Activated CD4-positive, alpha-beta T cell treated with anti-CD3 and anti-CD28 coated beads, Interleukin-2, Interleukin-6, amounts not matched to agents 100 ng/mL and 50 ng/mL, durations not matched to agents 16 hours and 8 hours (primary cell): ENCODE measurements at regions not wholly inside any gene's neighbourhood (a gene's known extent, or its start where the extent isn't known, plus 50 kb on each side); places are given as distances from the start of the nearest gene placed in this dataset.
"Not testable (repeated sequence)": the region's sequence is repeated elsewhere in the genome, so short reads cannot be mapped to it uniquely, and the experiment has no call there.

Experiments
- DNase-seq: peaks from one replicate; pipeline ENCODE4 v3.0.0-alpha.2; 2020

- DNase-seq = no peak
These were observed 51.2 kb upstream of the RDX start for GRCh38 chr11:110347660-110348059.

- DNase-seq = peak; percentile 93
These were observed 53.0 kb upstream of the RDX start for GRCh38 chr11:110349138-110349996.

- not testable (repeated sequence) for DNase-seq
These were observed 53.6 kb upstream of the RDX start for GRCh38 chr11:110349997-110350383.

DNA sequence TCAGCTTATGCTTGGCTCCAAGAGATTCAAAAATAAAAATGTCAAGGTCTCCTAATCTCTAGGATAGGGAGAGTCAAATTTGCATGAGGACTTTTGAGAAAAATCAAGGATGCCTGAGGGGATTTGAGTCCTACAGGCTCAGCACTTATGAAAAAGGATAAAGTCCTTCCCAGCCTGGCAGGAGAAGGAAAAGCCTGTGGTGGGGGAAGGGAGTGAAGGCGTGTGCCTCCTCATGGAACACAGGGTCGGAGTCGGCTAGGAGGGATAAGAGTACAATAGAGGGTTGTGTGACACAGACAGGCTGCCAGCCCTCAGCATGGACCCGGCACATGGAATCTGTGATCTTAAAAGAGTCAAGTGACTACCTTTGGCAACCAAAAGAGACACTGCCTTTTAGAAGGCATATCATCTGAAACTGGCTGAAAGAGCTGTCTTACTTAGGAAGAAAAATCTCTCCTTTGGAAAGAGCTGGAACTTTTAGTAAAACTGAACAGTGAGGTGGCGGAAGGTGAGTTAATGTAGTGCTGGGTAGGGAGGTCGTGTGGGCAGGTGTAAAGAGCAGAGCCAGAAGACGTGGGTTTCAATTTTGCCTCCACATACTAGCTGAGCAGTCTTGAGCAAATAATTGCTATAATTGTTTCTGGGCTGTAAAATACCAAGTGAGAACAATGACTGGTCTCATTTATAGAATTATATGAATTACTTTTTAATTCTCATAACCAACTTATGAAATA, 58.8 kb upstream of the RDX start:
- DNase-seq = no peak

- peak; percentile 60 for DNase-seq
These were observed 60.6 kb upstream of the RDX start for GRCh38 chr11:110356762-110357671.

DNA sequence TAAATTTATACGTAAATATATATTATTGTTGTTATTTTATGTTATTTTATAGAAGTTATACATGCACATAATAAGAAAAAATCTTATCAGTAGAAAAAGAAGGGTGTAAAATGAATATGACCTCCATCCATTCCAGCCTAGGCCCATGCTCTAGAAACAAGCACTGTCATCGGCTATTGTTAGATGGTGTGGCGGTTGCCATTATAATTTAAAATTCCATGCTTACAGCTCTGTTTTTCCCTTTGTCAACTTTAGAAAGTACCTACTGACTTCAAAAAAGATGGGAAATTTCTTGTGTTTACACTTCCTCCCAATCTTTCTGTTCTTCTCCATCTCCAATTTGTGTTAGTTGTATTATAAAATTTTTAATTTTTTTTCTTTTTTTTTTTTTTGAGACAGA, 61.9 kb upstream of the RDX start:
- no peak for DNase-seq

- not testable (repeated sequence) for DNase-seq
These were observed 64.5 kb upstream of the RDX start for GRCh38 chr11:110360781-110361408.

DNA sequence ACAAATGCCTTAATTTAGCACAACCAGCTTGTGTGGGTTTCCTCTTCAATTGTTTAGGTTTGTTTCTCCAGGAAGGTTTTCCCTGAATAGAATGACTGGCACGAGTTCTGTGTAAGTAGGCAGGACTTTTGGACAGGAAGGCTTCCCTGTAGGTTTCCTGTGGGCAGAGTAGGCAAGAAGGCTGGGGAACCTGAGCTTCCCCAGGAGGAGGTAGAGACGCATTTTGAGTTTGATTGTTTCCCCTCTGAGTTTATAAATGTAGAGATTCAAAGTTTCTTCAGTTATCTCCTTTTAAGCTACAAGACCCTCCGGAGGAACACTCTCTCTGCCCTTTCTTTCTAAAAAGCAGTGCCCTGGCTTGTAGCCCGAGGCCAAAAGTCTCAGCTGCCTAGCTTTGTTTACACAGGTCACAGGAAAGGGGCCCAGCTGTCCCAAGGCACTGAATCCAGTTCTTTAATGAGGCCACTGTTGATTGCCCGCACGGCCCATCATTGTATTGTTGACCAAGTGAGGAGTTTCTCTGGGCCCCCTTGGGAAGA, 66.6 kb upstream of the RDX start:
- no peak for DNase-seq

GRCh38 chr11:110366291-110366690, 63.5 kb upstream of the FDX1 start:
- DNase-seq = no peak

- no peak for DNase-seq
These were observed 62.2 kb upstream of the FDX1 start for GRCh38 chr11:110367571-110367970.

DNA sequence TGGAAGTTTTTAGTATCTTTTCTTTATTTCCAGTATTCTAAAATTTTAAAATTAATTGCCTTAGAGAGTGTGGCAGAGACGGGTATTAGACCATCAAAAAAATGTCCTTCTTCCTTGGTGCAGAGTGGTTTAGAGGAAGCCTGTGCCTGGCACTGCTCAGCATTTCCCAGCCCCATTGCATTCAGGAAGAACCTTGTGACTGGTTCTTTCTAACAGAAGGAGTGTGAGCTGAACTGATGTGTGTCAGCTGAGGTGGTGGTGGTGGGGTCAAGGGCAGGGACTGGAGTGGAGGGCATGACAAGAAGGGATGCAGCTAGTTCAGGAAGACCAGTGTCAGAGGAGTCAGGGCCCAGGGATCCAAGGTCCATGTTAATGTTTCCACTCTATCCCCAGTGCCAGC, 58.7 kb upstream of the FDX1 start:
- DNase-seq = no peak

- DNase-seq = peak; percentile 70
These were observed 56.6 kb upstream of the FDX1 start for GRCh38 chr11:110373051-110373702.

DNA sequence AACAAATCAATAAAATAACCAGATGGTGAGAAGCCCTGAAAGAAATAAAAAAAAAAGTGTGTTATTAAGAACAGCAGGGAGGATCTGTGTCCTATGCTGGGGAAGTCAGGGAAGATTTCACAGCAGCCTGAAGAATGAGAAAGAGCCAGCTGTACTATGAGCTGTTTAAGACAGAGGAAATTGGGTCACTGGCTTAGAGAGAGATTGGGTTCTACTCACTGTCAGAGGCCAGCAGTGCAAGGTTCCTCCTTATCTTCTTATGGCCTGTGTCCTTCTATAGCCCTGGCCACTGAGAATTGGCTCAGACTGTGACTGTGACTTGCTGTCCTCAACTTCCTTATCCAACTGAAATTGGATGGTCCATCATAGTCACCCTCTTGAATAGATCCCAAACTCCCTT, 54.8 kb upstream of the FDX1 start:
- DNase-seq = no peak

GRCh38 chr11:110375351-110375750, 54.4 kb upstream of the FDX1 start:
- DNase-seq = no peak

GRCh38 chr11:110376021-110376420, 53.7 kb upstream of the FDX1 start:
- no peak for DNase-seq

DNA sequence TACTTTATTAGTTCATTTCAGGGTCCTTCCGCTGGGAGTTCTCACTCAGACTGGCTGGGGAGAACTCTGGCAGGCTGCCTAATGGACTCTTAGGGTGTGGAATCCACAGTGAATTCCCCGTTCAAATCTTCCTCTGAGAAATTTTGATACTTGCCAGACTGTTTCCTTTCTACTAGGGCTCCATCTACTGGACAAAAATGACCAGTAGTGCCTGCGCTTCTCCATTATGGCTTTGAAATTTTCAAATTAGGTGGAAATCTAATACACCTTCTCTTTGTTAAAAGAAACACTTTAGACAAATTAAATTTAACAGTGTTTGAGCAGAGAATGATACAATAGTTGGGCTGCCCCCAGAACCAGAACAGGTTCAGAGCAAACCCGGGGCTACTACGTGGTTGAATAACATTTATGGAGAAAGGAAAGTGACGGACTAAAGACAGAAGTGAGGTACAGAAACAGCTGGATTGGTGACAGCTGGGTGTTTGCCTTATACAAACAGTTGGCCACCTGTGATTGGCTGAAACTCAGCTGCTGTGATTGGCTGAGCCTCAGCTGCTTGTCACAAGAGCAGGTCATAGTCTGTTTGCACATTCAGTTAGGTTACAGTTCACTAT, 52.9 kb upstream of the FDX1 start:
- DNase-seq = peak; percentile 77

GRCh38 chr11:110377434-110377833, 52.3 kb upstream of the FDX1 start:
- DNase-seq = no peak

DNA sequence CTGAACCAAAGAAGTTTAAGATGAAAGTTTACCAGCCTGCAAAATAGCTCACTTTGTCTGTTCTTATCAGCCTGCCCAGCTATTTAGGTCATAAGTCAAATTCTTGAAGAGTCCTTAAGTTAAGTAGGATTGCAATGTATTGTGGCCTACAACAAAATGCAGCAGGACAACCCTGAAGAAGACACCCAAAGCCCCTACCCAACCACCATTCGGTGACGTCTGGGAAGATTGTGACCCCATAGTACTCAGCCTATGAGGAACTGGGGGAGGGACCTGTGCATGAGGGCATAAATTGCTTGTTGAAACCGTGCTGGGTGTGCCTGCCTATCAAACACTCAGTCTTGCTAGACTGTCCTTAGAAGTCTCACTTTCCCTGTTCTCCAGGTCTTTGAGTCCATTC, 50.5 kb upstream of the FDX1 start:
- no peak for DNase-seq

DNA sequence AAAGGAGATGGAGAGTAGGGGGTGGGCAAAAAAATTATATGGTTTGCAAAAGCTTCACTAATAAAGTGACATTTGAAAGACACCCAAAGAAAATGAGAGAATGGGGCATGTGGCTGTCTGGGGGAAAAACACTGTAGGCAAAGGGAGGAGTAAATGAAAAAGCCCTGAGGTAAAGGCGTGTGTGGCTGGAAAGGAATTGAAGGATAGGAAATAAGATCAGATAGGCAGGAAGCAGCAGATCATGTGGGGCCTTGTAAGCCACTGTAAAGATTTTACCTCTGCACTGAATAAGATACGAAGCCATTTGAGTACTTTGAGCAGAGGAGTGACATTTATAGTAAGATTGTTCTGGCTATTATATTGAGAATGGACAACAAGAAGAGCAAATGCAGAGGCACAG, 49.8 kb upstream of the FDX1 start:
- DNase-seq = no peak
